ENCODE measurements at regions not wholly inside any gene's neighbourhood (a gene's known extent, or its start where the extent isn't known, plus 50 kb on each side); places are given as distances from the start of the nearest gene placed in this dataset.
"Not testable (repeated sequence)": the region's sequence is repeated elsewhere in the genome, so short reads cannot be mapped to it uniquely, and the experiment has no call there.

DNA sequence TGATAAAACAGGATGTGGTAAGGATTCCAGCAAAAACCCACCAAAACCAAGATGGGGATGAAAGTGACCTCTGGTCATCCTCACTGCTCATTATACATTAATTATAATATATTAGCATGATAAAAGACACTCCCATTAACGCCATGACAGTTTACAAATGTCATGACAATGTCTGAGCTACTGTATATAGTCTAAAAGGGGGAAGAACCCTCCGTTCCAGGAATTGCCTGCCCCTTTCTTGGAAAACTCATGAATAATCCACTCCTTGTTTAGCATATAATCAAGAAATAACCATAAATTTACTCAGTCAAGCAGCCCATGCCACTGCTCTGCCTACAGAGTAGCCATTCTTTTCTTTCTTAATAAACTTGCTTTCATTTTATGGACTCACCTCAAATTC, 96.4 kb upstream of the VLDLR start:
- no peaks in the 10 kb centered on the region for H3K4me1 ChIP-seq
- H3K4me3 ChIP-seq: no peak overlapping the region
- ATAC-seq (no peak), DNase-seq (no peak)
- no peaks in the 10 kb centered on the region for H3K9me3 ChIP-seq
- intact Hi-C loops (cut with DNase I): no loop called here
- no peak for TF ChIP-seq CTCF (IDR thresholded peaks at IDR 0.05)
- no peaks in the 10 kb centered on the region for H3K27me3 ChIP-seq
- H3K27ac ChIP-seq: no peak overlapping the region
- no peaks in the 10 kb centered on the region for H3K36me3 ChIP-seq

- no peak overlapping the region for H3K4me3 ChIP-seq
- intact Hi-C loops (cut with DNase I): no loop called here
- DNase-seq (no peak), ATAC-seq (no peak)
- no peak overlapping the region for H3K27ac ChIP-seq
- no peaks in the 10 kb centered on the region for H3K36me3 ChIP-seq
- no peaks in the 10 kb centered on the region for H3K4me1 ChIP-seq
- no peaks in the 10 kb centered on the region for H3K27me3 ChIP-seq
- TF ChIP-seq CTCF (IDR thresholded peaks at IDR 0.05): no peak
- no peaks in the 10 kb centered on the region for H3K9me3 ChIP-seq
Measured at GRCh38 chr9:2526071-2526828, 95.3 kb upstream of the VLDLR start.

DNA sequence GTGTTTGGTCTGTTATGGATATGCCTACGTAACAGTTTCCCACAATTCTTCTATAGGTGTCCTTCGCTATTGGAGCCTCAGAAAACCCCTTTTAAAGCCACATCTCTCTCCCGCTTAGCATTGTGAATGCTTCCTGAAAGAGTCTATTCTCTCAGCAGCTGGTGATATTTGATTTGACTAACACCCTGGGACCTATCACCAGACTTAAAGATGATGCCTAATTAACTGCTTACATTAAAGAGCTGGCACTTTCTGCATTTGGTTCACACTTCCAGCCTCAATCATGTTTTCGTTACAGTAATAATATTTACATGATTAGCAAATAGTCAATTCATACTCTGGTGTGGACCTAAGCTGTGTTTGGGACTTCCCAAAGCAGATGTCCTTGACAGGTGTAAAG, 90.1 kb upstream of the VLDLR start:
- intact Hi-C loops (cut with DNase I): no loop called here
- DNase-seq (no peak), ATAC-seq (no peak)
- H3K27ac ChIP-seq: no peak overlapping the region
- no peaks in the 10 kb centered on the region for H3K9me3 ChIP-seq
- H3K27me3 ChIP-seq: no peaks in the 10 kb centered on the region
- no peak overlapping the region for H3K4me3 ChIP-seq
- no peaks in the 10 kb centered on the region for H3K36me3 ChIP-seq
- no peaks in the 10 kb centered on the region for H3K4me1 ChIP-seq
- TF ChIP-seq CTCF (IDR thresholded peaks at IDR 0.05): no peak

- intact Hi-C loops (cut with DNase I): no loop called here
- no peaks in the 10 kb centered on the region for H3K4me1 ChIP-seq
- DNase-seq: no peak
- H3K36me3 ChIP-seq: no peaks in the 10 kb centered on the region
- no peak overlapping the region for H3K4me3 ChIP-seq
- no peak overlapping the region for H3K27ac ChIP-seq
- ATAC-seq: no peak
- no peaks in the 10 kb centered on the region for H3K27me3 ChIP-seq
- TF ChIP-seq CTCF (IDR thresholded peaks at IDR 0.05): no peak
- H3K9me3 ChIP-seq: no peaks in the 10 kb centered on the region
Measured at GRCh38 chr9:2536511-2536910, 85.1 kb upstream of the VLDLR start.

- intact Hi-C loops (cut with DNase I): no loop called here
- TF ChIP-seq CTCF (IDR thresholded peaks at IDR 0.05): no peak
- no peak for ATAC-seq
Measured at GRCh38 chr9:2545881-2546490, 75.6 kb upstream of the VLDLR start.

GRCh38 chr9:2555899-2556600, 65.5 kb upstream of the VLDLR start:
- H3K36me3 ChIP-seq; H3K4me3 ChIP-seq; ATAC-seq; H3K9me3 ChIP-seq; H3K27ac ChIP-seq; intact Hi-C loops (cut with DNase I); H3K27me3 ChIP-seq; DNase-seq: not testable (repeated sequence)
- H3K4me1 ChIP-seq: peaks cover 14% of the 10 kb centered on the region

More at GRCh38 chr9:2545881-2546490, 75.6 kb upstream of the VLDLR start:
- Histone ChIP-seq H3K4me3 (no peak overlapping the region), H3K36me3 (no peaks in the 10 kb centered on the region), H3K4me1 (no peaks in the 10 kb centered on the region), H3K27ac (no peak overlapping the region), H3K9me3 (no peaks in the 10 kb centered on the region), H3K27me3 (no peaks in the 10 kb centered on the region)
- no peak for DNase-seq
